ENCODE measurements at regions not wholly inside any gene's neighbourhood (a gene's known extent, or its start where the extent isn't known, plus 50 kb on each side); places are given as distances from the start of the nearest gene placed in this dataset.
"Not testable (repeated sequence)": the region's sequence is repeated elsewhere in the genome, so short reads cannot be mapped to it uniquely, and the experiment has no call there.

- no peak overlapping the region for H3K4me3 ChIP-seq (ENCODE audit: insufficient read depth, low read length)
- H2AFZ ChIP-seq (ENCODE audit: low read length): no peak overlapping the region
- no peaks in the 10 kb centered on the region for H3K36me3 ChIP-seq (ENCODE audit: insufficient read depth, low read length)
- H3K4me1 ChIP-seq (ENCODE audit: insufficient read depth, low read length): no peaks in the 10 kb centered on the region
- TF ChIP-seq CTCF (IDR thresholded peaks at IDR 0.05; ENCODE audit: extremely low read depth, low read depth, low read length): no peak
- H3K79me2 ChIP-seq (ENCODE audit: insufficient read depth, low read length): no peaks in the 10 kb centered on the region
- H4K20me1 ChIP-seq (ENCODE audit: insufficient read depth, low read length): no peaks in the 10 kb centered on the region
- H3K27ac ChIP-seq (ENCODE audit: low read depth, low read length): no peak overlapping the region
- H3K9me3 ChIP-seq (ENCODE audit: low read depth, low read length): no peaks in the 10 kb centered on the region
- H3K4me2 ChIP-seq (ENCODE audit: insufficient read depth, low read length): no peak overlapping the region
- no peak for DNase-seq (ENCODE audit: insufficient read length, low spot score, missing footprints)
- no peaks in the 10 kb centered on the region for H3K27me3 ChIP-seq (ENCODE audit: insufficient read depth, low read length)
Observed at GRCh38 chr9:2395814-2396612, 225.6 kb upstream of the VLDLR start.

- Histone ChIP-seq H3K4me2 (ENCODE audit: insufficient read depth, low read length) (no peak overlapping the region), H3K27ac (ENCODE audit: low read depth, low read length) (no peak overlapping the region), H3K4me1 (ENCODE audit: insufficient read depth, low read length) (no peaks in the 10 kb centered on the region), H2AFZ (ENCODE audit: low read length) (no peak overlapping the region), H3K4me3 (ENCODE audit: insufficient read depth, low read length) (no peak overlapping the region), H4K20me1 (ENCODE audit: insufficient read depth, low read length) (no peaks in the 10 kb centered on the region), H3K36me3 (ENCODE audit: insufficient read depth, low read length) (no peaks in the 10 kb centered on the region), H3K79me2 (ENCODE audit: insufficient read depth, low read length) (no peaks in the 10 kb centered on the region), H3K27me3 (ENCODE audit: insufficient read depth, low read length) (no peaks in the 10 kb centered on the region), H3K9me3 (ENCODE audit: low read depth, low read length) (no peaks in the 10 kb centered on the region)
- no peak for TF ChIP-seq CTCF (IDR thresholded peaks at IDR 0.05; ENCODE audit: extremely low read depth, low read depth, low read length)
- DNase-seq (ENCODE audit: insufficient read length, low spot score, missing footprints): no peak
Observed at GRCh38 chr9:2396622-2397285, 224.8 kb upstream of the VLDLR start.

- not testable (repeated sequence) for H3K79me2 ChIP-seq (ENCODE audit: insufficient read depth, low read length); H3K4me3 ChIP-seq (ENCODE audit: insufficient read depth, low read length); H2AFZ ChIP-seq (ENCODE audit: low read length); H3K4me1 ChIP-seq (ENCODE audit: insufficient read depth, low read length); DNase-seq (ENCODE audit: insufficient read length, low spot score, missing footprints); H3K4me2 ChIP-seq (ENCODE audit: insufficient read depth, low read length); H3K27me3 ChIP-seq (ENCODE audit: insufficient read depth, low read length); H4K20me1 ChIP-seq (ENCODE audit: insufficient read depth, low read length); H3K27ac ChIP-seq (ENCODE audit: low read depth, low read length); H3K36me3 ChIP-seq (ENCODE audit: insufficient read depth, low read length); H3K9me3 ChIP-seq (ENCODE audit: low read depth, low read length)
Observed at GRCh38 chr9:2397875-2398274, 223.7 kb upstream of the VLDLR start.

- not testable (repeated sequence) for H4K20me1 ChIP-seq (ENCODE audit: insufficient read depth, low read length); H3K4me3 ChIP-seq (ENCODE audit: insufficient read depth, low read length); H3K9me3 ChIP-seq (ENCODE audit: low read depth, low read length); H3K36me3 ChIP-seq (ENCODE audit: insufficient read depth, low read length); H2AFZ ChIP-seq (ENCODE audit: low read length); H3K4me2 ChIP-seq (ENCODE audit: insufficient read depth, low read length); H3K79me2 ChIP-seq (ENCODE audit: insufficient read depth, low read length); DNase-seq (ENCODE audit: insufficient read length, low spot score, missing footprints); H3K27me3 ChIP-seq (ENCODE audit: insufficient read depth, low read length); H3K27ac ChIP-seq (ENCODE audit: low read depth, low read length); H3K4me1 ChIP-seq (ENCODE audit: insufficient read depth, low read length)
Observed at GRCh38 chr9:2401746-2402145, 219.8 kb upstream of the VLDLR start.

GRCh38 chr9:2403701-2404100, 217.9 kb upstream of the VLDLR start:
- H3K4me3 ChIP-seq (ENCODE audit: insufficient read depth, low read length): no peak overlapping the region
- H3K27ac ChIP-seq (ENCODE audit: low read depth, low read length): no peak overlapping the region
- no peaks in the 10 kb centered on the region for H3K4me1 ChIP-seq (ENCODE audit: insufficient read depth, low read length)
- no peaks in the 10 kb centered on the region for H3K9me3 ChIP-seq (ENCODE audit: low read depth, low read length)
- H3K36me3 ChIP-seq (ENCODE audit: insufficient read depth, low read length): no peaks in the 10 kb centered on the region
- no peak for DNase-seq (ENCODE audit: insufficient read length, low spot score, missing footprints)
- no peaks in the 10 kb centered on the region for H4K20me1 ChIP-seq (ENCODE audit: insufficient read depth, low read length)
- no peaks in the 10 kb centered on the region for H3K27me3 ChIP-seq (ENCODE audit: insufficient read depth, low read length)
- H3K4me2 ChIP-seq (ENCODE audit: insufficient read depth, low read length): no peak overlapping the region
- H2AFZ ChIP-seq (ENCODE audit: low read length): no peak overlapping the region
- TF ChIP-seq CTCF (IDR thresholded peaks at IDR 0.05; ENCODE audit: extremely low read depth, low read depth, low read length): no peak
- no peaks in the 10 kb centered on the region for H3K79me2 ChIP-seq (ENCODE audit: insufficient read depth, low read length)
